Liver (tissue), 8 donors: ENCODE measurements at regions not wholly inside any gene's neighbourhood (a gene's known extent, or its start where the extent isn't known, plus 50 kb on each side); places are given as distances from the start of the nearest gene placed in this dataset.

Experiments
- DNase-seq: peaks from one replicate; pipeline ENCODE4 v3.0.0-alpha.2; 2017; ENCODE audit warnings: low spot score
- H3K27ac ChIP-seq, 2 donors: one replicate each; pipeline ENCODE4 v1.7.0; 2013; ENCODE audit warnings: inconsistent platforms in 2 of 2, low read length in 2 of 2, control low read depth in 1 of 2, low read depth in 1 of 2, mild to moderate bottlenecking in 1 of 2
- H3K27me3 ChIP-seq, 4 donors: one replicate each; pipeline versions ENCODE4 v1.6.1 to v1.7.0; 2013; ENCODE audit warnings: low read length in 3 of 4, inconsistent platforms in 1 of 4, mild to moderate bottlenecking in 1 of 4, moderate library complexity in 1 of 4; ENCODE audit not compliant: control insufficient read depth in 4 of 4, insufficient read depth in 4 of 4
- H3K36me3 ChIP-seq, 4 donors: one replicate each; pipeline versions ENCODE4 v1.6.1 to v1.7.0; 2013; ENCODE audit warnings: low read length in 3 of 4, mild to moderate bottlenecking in 3 of 4, low read depth in 1 of 4, moderate library complexity in 1 of 4; ENCODE audit not compliant: control insufficient read depth in 4 of 4, insufficient read depth in 3 of 4
- H3K4me1 ChIP-seq, 4 donors: one replicate each; pipeline versions ENCODE4 v1.6.1 to v1.7.0; 2013; ENCODE audit warnings: low read length in 3 of 4, mild to moderate bottlenecking in 3 of 4, moderate library complexity in 1 of 4; ENCODE audit not compliant: control insufficient read depth in 4 of 4, insufficient read depth in 4 of 4
- H3K4me3 ChIP-seq, 3 donors: one replicate each; pipeline versions ENCODE4 v1.6.1 to v1.7.0; 2013; ENCODE audit warnings: low read length in 3 of 3, control low read depth in 1 of 3, low read depth in 1 of 3, mild to moderate bottlenecking in 1 of 3
- H3K9ac ChIP-seq, 2 donors: one replicate each; pipeline ENCODE4 v1.7.0; 2013; ENCODE audit warnings: low read length in 2 of 2, mild to moderate bottlenecking in 2 of 2, moderate library complexity in 2 of 2, control low read depth in 1 of 2, low read depth in 1 of 2
- H3K9me3 ChIP-seq, 4 donors: one replicate each; pipeline versions ENCODE4 v1.6.1 to v1.7.0; 2013; ENCODE audit warnings: low read length in 3 of 4; ENCODE audit not compliant: control insufficient read depth in 4 of 4
- EGR1 ChIP-seq, 2 donors: IDR thresholded peaks; 2 replicates each; pipeline ENCODE4 v1.6.1; 2016 to 2018; ENCODE audit warnings: antibody characterized with exemption in 2 of 2, low read depth in 2 of 2
- FOXA1 ChIP-seq: IDR thresholded peaks from 2 replicates; pipeline ENCODE4 v1.6.1; 2016; ENCODE audit warnings: antibody characterized with exemption
- GABPA ChIP-seq, 2 donors: IDR thresholded peaks in 1 of 2; conservative IDR thresholded peaks in 1 of 2; 2 replicates each; pipeline ENCODE4 v1.6.1; 2016; ENCODE audit warnings: antibody characterized with exemption in 2 of 2, mild to moderate bottlenecking in 1 of 2, moderate library complexity in 1 of 2
- HNF4A ChIP-seq, 2 donors: conservative IDR thresholded peaks; 2 replicates each; pipeline ENCODE4 v1.6.1; 2016; ENCODE audit warnings: antibody characterized with exemption in 2 of 2, mild to moderate bottlenecking in 2 of 2
- HNF4G ChIP-seq: IDR thresholded peaks from 2 replicates; pipeline ENCODE4 v1.6.1; 2016; ENCODE audit warnings: antibody characterized with exemption
- NR2F2 ChIP-seq: IDR thresholded peaks from 2 replicates; pipeline ENCODE4 v1.6.1; 2016; ENCODE audit warnings: antibody characterized with exemption
- SP1 ChIP-seq: IDR thresholded peaks from 2 replicates; pipeline ENCODE4 v1.6.1; 2018; ENCODE audit warnings: antibody characterized with exemption, mild to moderate bottlenecking
- TAF1 ChIP-seq: conservative IDR thresholded peaks from 2 replicates; pipeline ENCODE4 v1.6.1; 2016; ENCODE audit warnings: antibody characterized with exemption, mild to moderate bottlenecking
- YY1 ChIP-seq: IDR thresholded peaks from 2 replicates; pipeline ENCODE4 v1.6.1; 2016; ENCODE audit warnings: antibody characterized with exemption, mild to moderate bottlenecking
- WGBS: extraction: QIAGEN DNeasy Blood & Tissue Kit; methylation state at CpG from one replicate; pipeline ENCODE4 v1.1.7; 2013; 5-methylcytosine and 5-hydroxymethylcytosine counted together
- TF ChIP-seq, protein P1 (sequence below): IDR thresholded peaks from 2 replicates; pipeline ENCODE4 v1.6.1; 2016; ENCODE audit warnings: antibody characterized with exemption
- TF ChIP-seq, protein P2 (sequence below): IDR thresholded peaks from 2 replicates; pipeline ENCODE4 v1.6.1; 2016; ENCODE audit warnings: antibody characterized with exemption, mild to moderate bottlenecking
- TF ChIP-seq, protein P3 (sequence below): IDR thresholded peaks from 2 replicates; pipeline ENCODE4 v1.6.1; 2016; ENCODE audit warnings: antibody characterized with exemption
- TF ChIP-seq, protein P4 (sequence below): fragments of 150-350 bp; IDR thresholded peaks from 2 replicates; pipeline ENCODE4 v1.5.1; 2017; ENCODE audit warnings: improper control_type of control experiment, low read depth, low read length; ENCODE audit not compliant: missing input control
- donor health status: healthy.
- donor health status: healthy.
- donor health status: healthy.
- donor health status: healthy.
- donor health status: healthy.

DNA sequence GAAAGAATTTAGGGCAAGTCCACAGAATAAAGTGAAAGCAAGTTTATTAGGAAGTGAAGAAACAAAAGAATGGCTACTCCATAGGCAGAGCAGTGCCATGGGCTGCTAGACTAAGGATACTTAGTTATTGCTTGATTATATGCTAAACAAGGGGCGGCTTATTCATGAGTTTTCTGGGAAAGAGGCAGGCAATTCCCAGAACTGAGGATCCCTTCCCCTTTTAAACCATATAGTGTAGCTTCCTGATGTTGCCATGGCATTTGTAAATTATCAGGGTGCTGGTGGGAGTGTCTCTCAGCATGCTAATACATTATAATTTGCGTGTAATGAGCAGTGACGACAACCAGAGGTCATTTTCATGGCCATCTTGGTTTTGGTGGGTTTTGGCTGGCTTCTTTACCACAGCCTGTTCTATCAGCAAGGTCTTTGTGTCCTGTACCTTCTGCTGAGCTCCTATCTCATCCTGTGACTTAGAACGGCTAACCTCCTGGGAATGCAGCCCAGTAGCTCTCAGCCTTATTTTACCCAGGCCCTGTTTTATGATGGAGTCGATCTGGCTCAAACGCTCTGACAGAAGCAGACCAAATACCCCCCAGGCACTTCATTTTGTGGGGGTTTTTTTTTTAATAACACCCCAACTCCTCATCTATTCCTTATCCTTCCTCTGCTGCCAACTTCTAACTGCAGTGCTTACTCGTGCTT is 103.0 kb upstream of the RARB start:
- no peak overlapping the region for H3K9ac ChIP-seq
- H3K4me3 ChIP-seq = no peak overlapping the region
- DNase-seq = no peak
- H3K27ac ChIP-seq = no peak overlapping the region
- no peaks in the 10 kb centered on the region for H3K4me1 ChIP-seq
- no peak for TF ChIP-seq FOXA1
- TF ChIP-seq, protein P1, sequence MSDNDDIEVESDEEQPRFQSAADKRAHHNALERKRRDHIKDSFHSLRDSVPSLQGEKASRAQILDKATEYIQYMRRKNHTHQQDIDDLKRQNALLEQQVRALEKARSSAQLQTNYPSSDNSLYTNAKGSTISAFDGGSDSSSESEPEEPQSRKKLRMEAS = no peak
- TF ChIP-seq, protein P2, sequence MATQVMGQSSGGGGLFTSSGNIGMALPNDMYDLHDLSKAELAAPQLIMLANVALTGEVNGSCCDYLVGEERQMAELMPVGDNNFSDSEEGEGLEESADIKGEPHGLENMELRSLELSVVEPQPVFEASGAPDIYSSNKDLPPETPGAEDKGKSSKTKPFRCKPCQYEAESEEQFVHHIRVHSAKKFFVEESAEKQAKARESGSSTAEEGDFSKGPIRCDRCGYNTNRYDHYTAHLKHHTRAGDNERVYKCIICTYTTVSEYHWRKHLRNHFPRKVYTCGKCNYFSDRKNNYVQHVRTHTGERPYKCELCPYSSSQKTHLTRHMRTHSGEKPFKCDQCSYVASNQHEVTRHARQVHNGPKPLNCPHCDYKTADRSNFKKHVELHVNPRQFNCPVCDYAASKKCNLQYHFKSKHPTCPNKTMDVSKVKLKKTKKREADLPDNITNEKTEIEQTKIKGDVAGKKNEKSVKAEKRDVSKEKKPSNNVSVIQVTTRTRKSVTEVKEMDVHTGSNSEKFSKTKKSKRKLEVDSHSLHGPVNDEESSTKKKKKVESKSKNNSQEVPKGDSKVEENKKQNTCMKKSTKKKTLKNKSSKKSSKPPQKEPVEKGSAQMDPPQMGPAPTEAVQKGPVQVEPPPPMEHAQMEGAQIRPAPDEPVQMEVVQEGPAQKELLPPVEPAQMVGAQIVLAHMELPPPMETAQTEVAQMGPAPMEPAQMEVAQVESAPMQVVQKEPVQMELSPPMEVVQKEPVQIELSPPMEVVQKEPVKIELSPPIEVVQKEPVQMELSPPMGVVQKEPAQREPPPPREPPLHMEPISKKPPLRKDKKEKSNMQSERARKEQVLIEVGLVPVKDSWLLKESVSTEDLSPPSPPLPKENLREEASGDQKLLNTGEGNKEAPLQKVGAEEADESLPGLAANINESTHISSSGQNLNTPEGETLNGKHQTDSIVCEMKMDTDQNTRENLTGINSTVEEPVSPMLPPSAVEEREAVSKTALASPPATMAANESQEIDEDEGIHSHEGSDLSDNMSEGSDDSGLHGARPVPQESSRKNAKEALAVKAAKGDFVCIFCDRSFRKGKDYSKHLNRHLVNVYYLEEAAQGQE = no peak
- TF ChIP-seq NR2F2 = no peak
- no peak for TF ChIP-seq GABPA (IDR thresholded peaks at IDR 0.05 in 1 of 2, conservative IDR thresholded peaks at IDR 0.05 in 1 of 2)
- peaks cover 0 to 3% (median 0%) of the 10 kb centered on the region in 4 donors for H3K27me3 ChIP-seq
- WGBS = 78% methylated on average over 7 of the region's 7 CpGs
- no peaks in the 10 kb centered on the region for H3K36me3 ChIP-seq
- H3K9me3 ChIP-seq = no peaks in the 10 kb centered on the region

DNA sequence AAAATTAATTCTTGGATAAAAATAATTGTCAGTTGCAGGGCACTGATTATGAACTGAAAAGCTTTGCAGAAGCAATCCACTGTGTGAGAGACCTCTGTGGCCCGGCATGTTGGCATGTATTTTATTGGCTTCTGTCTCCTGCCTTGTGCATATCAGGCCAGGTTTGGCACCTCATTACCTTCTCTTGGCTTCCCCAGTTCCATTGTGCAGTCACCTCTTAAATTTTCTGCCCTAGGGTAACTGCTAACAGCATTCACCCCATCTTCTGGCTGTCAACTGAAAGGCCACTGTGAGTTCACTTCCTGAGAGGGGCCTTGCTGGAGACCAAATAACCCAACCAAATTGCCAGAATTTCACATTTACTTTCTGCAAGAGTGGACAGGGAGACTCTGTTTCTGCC is 92.7 kb upstream of the RARB start:
- DNase-seq = no peak
- WGBS = 88% methylated on average over 1 of the region's 1 CpG
- Histone ChIP-seq H3K9me3 (no peaks in the 10 kb centered on the region), H3K4me3 (no peak overlapping the region), H3K36me3 (no peaks in the 10 kb centered on the region), H3K27me3 (no peaks in the 10 kb centered on the region), H3K27ac (no peak overlapping the region), H3K9ac (no peak overlapping the region), H3K4me1 (no peaks in the 10 kb centered on the region)
- TF ChIP-seq FOXA1 = no peak
- no peak for TF ChIP-seq HNF4G
- TF ChIP-seq EGR1 (IDR thresholded peaks at IDR 0.05; ENCODE audit: low read depth in 2 of 2) = no peak
- no peak for TF ChIP-seq GABPA (IDR thresholded peaks at IDR 0.05 in 1 of 2, conservative IDR thresholded peaks at IDR 0.05 in 1 of 2)
- TF ChIP-seq YY1 = no peak
- no peak for TF ChIP-seq NR2F2
- TF ChIP-seq, protein P3, sequence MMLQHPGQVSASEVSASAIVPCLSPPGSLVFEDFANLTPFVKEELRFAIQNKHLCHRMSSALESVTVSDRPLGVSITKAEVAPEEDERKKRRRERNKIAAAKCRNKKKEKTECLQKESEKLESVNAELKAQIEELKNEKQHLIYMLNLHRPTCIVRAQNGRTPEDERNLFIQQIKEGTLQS = no peak
- TF ChIP-seq SP1 = no peak
- no peak for TF ChIP-seq HNF4A (conservative IDR thresholded peaks at IDR 0.05)
- TF ChIP-seq, protein P4, sequence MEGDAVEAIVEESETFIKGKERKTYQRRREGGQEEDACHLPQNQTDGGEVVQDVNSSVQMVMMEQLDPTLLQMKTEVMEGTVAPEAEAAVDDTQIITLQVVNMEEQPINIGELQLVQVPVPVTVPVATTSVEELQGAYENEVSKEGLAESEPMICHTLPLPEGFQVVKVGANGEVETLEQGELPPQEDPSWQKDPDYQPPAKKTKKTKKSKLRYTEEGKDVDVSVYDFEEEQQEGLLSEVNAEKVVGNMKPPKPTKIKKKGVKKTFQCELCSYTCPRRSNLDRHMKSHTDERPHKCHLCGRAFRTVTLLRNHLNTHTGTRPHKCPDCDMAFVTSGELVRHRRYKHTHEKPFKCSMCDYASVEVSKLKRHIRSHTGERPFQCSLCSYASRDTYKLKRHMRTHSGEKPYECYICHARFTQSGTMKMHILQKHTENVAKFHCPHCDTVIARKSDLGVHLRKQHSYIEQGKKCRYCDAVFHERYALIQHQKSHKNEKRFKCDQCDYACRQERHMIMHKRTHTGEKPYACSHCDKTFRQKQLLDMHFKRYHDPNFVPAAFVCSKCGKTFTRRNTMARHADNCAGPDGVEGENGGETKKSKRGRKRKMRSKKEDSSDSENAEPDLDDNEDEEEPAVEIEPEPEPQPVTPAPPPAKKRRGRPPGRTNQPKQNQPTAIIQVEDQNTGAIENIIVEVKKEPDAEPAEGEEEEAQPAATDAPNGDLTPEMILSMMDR = no peak
- no peak for TF ChIP-seq TAF1
- TF ChIP-seq, protein P1 = no peak
- TF ChIP-seq, protein P2 = no peak
